ENCODE measurements at regions not wholly inside any gene's neighbourhood (a gene's known extent, or its start where the extent isn't known, plus 50 kb on each side); places are given as distances from the start of the nearest gene placed in this dataset.

GRCh38 chr1:69172003-69173000 is 395.4 kb upstream of the LRRC7 start:
- DNase-seq (ENCODE audit: low spot score in 2 of 2) = no peak
- H3K27me3 ChIP-seq = no peaks in the 10 kb centered on the region
- no peak for TF ChIP-seq CTCF (IDR thresholded peaks at IDR 0.05)
- no peaks in the 10 kb centered on the region for H3K36me3 ChIP-seq
- no peak overlapping the region for H3K4me3 ChIP-seq
- no peaks in the 10 kb centered on the region for H3K4me1 ChIP-seq
- intact Hi-C loops (cut with DNase I) = no loop called here
- no peaks in the 10 kb centered on the region for H3K9me3 ChIP-seq
- no peak overlapping the region for H3K27ac ChIP-seq

- no peaks in the 10 kb centered on the region for H3K27me3 ChIP-seq
- no peak for TF ChIP-seq CTCF (IDR thresholded peaks at IDR 0.05)
- DNase-seq (ENCODE audit: low spot score in 2 of 2) = no peak
- H3K4me1 ChIP-seq = no peaks in the 10 kb centered on the region
- H3K4me3 ChIP-seq = no peak overlapping the region
- H3K27ac ChIP-seq = no peak overlapping the region
- no peaks in the 10 kb centered on the region for H3K9me3 ChIP-seq
- intact Hi-C loops (cut with DNase I) = no loop called here
- H3K36me3 ChIP-seq = no peaks in the 10 kb centered on the region
Observed at GRCh38 chr1:69175053-69175452, 392.7 kb upstream of the LRRC7 start.

- intact Hi-C loops (cut with DNase I) = no loop called here
- Histone ChIP-seq H3K4me1 (no peaks in the 10 kb centered on the region), H3K27me3 (no peaks in the 10 kb centered on the region), H3K36me3 (no peaks in the 10 kb centered on the region), H3K27ac (no peak overlapping the region), H3K4me3 (no peak overlapping the region), H3K9me3 (no peaks in the 10 kb centered on the region)
- no peak for TF ChIP-seq CTCF (IDR thresholded peaks at IDR 0.05)
- no peak for DNase-seq (ENCODE audit: low spot score in 2 of 2)
Observed at GRCh38 chr1:69180358-69180757, 387.4 kb upstream of the LRRC7 start.

- no peaks in the 10 kb centered on the region for H3K27me3 ChIP-seq
- no peaks in the 10 kb centered on the region for H3K4me1 ChIP-seq
- DNase-seq (ENCODE audit: low spot score in 2 of 2) = no peak
- H3K4me3 ChIP-seq = no peak overlapping the region
- no peak overlapping the region for H3K27ac ChIP-seq
- H3K9me3 ChIP-seq = no peaks in the 10 kb centered on the region
- TF ChIP-seq CTCF (IDR thresholded peaks at IDR 0.05) = no peak
- intact Hi-C loops (cut with DNase I) = no loop called here
- no peaks in the 10 kb centered on the region for H3K36me3 ChIP-seq
Observed at GRCh38 chr1:69185378-69185777, 382.3 kb upstream of the LRRC7 start.

GRCh38 chr1:69191335-69191734 is 376.4 kb upstream of the LRRC7 start:
- H3K4me1 ChIP-seq = no peaks in the 10 kb centered on the region
- H3K27ac ChIP-seq = peak overlapping the region; percentile 52 to 59
- DNase-seq (ENCODE audit: low spot score in 2 of 2) = no peak
- H3K27me3 ChIP-seq = no peaks in the 10 kb centered on the region
- no peak for TF ChIP-seq CTCF (IDR thresholded peaks at IDR 0.05)
- H3K4me3 ChIP-seq = no peak overlapping the region
- intact Hi-C loops (cut with DNase I) = no loop called here
- no peaks in the 10 kb centered on the region for H3K9me3 ChIP-seq
- no peaks in the 10 kb centered on the region for H3K36me3 ChIP-seq

Data from ascending aorta (tissue), 2 donors.